H1 (cell line): ENCODE measurements at regions not wholly inside any gene's neighbourhood (a gene's known extent, or its start where the extent isn't known, plus 50 kb on each side); places are given as distances from the start of the nearest gene placed in this dataset.

Source experiments
- CHD7 ChIP-seq: fragments of 300-600 bp; sonication (generic); IDR thresholded peaks from 2 replicates; pipeline ENCODE4 v1.7.1; 2012; ENCODE audit warnings: low read length, moderate library complexity, mild to moderate bottlenecking, inconsistent platforms; ENCODE audit not compliant: insufficient replicate concordance
- EZH2 ChIP-seq: fragments of 200-600 bp; sonication (generic); IDR thresholded peaks from 2 replicates; pipeline ENCODE4 v1.7.1; 2012; ENCODE audit warnings: low read depth, mild to moderate bottlenecking, moderate library complexity, low read length, inconsistent platforms; ENCODE audit not compliant: severe bottlenecking
- KDM5A ChIP-seq: fragments of 200-600 bp; IDR thresholded peaks from 2 replicates; pipeline ENCODE4 v1.7.1; 2012; ENCODE audit warnings: mild to moderate bottlenecking, low read length, inconsistent platforms, mixed read lengths
- MAX ChIP-seq: IDR thresholded peaks from 2 replicates; pipeline ENCODE4 v1.6.1; 2012; ENCODE audit warnings: inconsistent platforms
- RFX5 ChIP-seq: IDR thresholded peaks from 2 replicates; pipeline ENCODE4 v1.6.1; 2011; ENCODE audit warnings: low read depth, low read length, improper control_type of control experiment, borderline replicate concordance

- TF ChIP-seq RFX5 (no peak), MAX (no peak), KDM5A (no peak), CHD7 (no peak), EZH2 (no peak)
These were observed 294.0 kb upstream of the VWC2 start (continued) for GRCh38 chr7:49479441-49479840.
